ENCODE measurements at regions not wholly inside any gene's neighbourhood (a gene's known extent, or its start where the extent isn't known, plus 50 kb on each side); places are given as distances from the start of the nearest gene placed in this dataset.
A peak's percentile ranks its signal among the peaks of the same experiment; 100 is the strongest.

- TF ChIP-seq GATA2 (IDR thresholded peaks at IDR 0.05; ENCODE audit: low read depth, low read length): no peak
- TF ChIP-seq GATA3 (IDR thresholded peaks at IDR 0.05; ENCODE audit: low read depth, low read length): no peak
Measured at GRCh38 chr4:17063888-17064287, 165.4 kb upstream of the LDB2 start.

GRCh38 chr4:17060230-17060629 is 161.8 kb upstream of the LDB2 start:
- TF ChIP-seq GATA3 (IDR thresholded peaks at IDR 0.05; ENCODE audit: low read depth, low read length) (no peak), GATA2 (IDR thresholded peaks at IDR 0.05; ENCODE audit: low read depth, low read length) (no peak)

- TF ChIP-seq GATA3 (IDR thresholded peaks at IDR 0.05; ENCODE audit: low read depth, low read length): no peak
- 0 out of 2 replicates have a peak, but pooled peaks have one; percentile 34 for TF ChIP-seq GATA2 (IDR thresholded peaks at IDR 0.05; ENCODE audit: low read depth, low read length)
Measured at GRCh38 chr4:17058916-17059741, 160.7 kb upstream of the LDB2 start.

GRCh38 chr4:17058536-17058915 is 160.1 kb upstream of the LDB2 start:
- no peak for TF ChIP-seq GATA3 (IDR thresholded peaks at IDR 0.05; ENCODE audit: low read depth, low read length)
- TF ChIP-seq GATA2 (IDR thresholded peaks at IDR 0.05; ENCODE audit: low read depth, low read length): no peak

- no peak for TF ChIP-seq GATA3 (IDR thresholded peaks at IDR 0.05; ENCODE audit: low read depth, low read length)
- TF ChIP-seq GATA2 (IDR thresholded peaks at IDR 0.05; ENCODE audit: low read depth, low read length): no peak
Measured at GRCh38 chr4:17057035-17057434, 158.6 kb upstream of the LDB2 start.

- no peak for TF ChIP-seq GATA3 (IDR thresholded peaks at IDR 0.05; ENCODE audit: low read depth, low read length)
- TF ChIP-seq GATA2 (IDR thresholded peaks at IDR 0.05; ENCODE audit: low read depth, low read length): no peak
Measured at GRCh38 chr4:17055788-17056187, 157.3 kb upstream of the LDB2 start.

- TF ChIP-seq GATA2 (IDR thresholded peaks at IDR 0.05; ENCODE audit: low read depth, low read length) (no peak), GATA3 (IDR thresholded peaks at IDR 0.05; ENCODE audit: low read depth, low read length) (no peak)
Measured at GRCh38 chr4:17045866-17046265, 147.4 kb upstream of the LDB2 start.

GRCh38 chr4:17038510-17039176 is 140.2 kb upstream of the LDB2 start:
- TF ChIP-seq GATA3 (IDR thresholded peaks at IDR 0.05; ENCODE audit: low read depth, low read length): no peak
- no peak for TF ChIP-seq GATA2 (IDR thresholded peaks at IDR 0.05; ENCODE audit: low read depth, low read length)

- no peak for TF ChIP-seq GATA2 (IDR thresholded peaks at IDR 0.05; ENCODE audit: low read depth, low read length)
- TF ChIP-seq GATA3 (IDR thresholded peaks at IDR 0.05; ENCODE audit: low read depth, low read length): no peak
Measured at GRCh38 chr4:17033768-17034181, 135.3 kb upstream of the LDB2 start.

- TF ChIP-seq GATA3 (IDR thresholded peaks at IDR 0.05; ENCODE audit: low read depth, low read length): no peak
- no peak for TF ChIP-seq GATA2 (IDR thresholded peaks at IDR 0.05; ENCODE audit: low read depth, low read length)
Measured at GRCh38 chr4:17033025-17033767, 134.8 kb upstream of the LDB2 start.

- TF ChIP-seq GATA2 (IDR thresholded peaks at IDR 0.05; ENCODE audit: low read depth, low read length) (no peak), GATA3 (IDR thresholded peaks at IDR 0.05; ENCODE audit: low read depth, low read length) (no peak)
Measured at GRCh38 chr4:17030543-17030942, 132.1 kb upstream of the LDB2 start.

- TF ChIP-seq GATA2 (IDR thresholded peaks at IDR 0.05; ENCODE audit: low read depth, low read length) (no peak), GATA3 (IDR thresholded peaks at IDR 0.05; ENCODE audit: low read depth, low read length) (no peak)
Measured at GRCh38 chr4:17029964-17030363, 131.5 kb upstream of the LDB2 start.

- TF ChIP-seq GATA3 (IDR thresholded peaks at IDR 0.05; ENCODE audit: low read depth, low read length) (no peak), GATA2 (IDR thresholded peaks at IDR 0.05; ENCODE audit: low read depth, low read length) (no peak)
Measured at GRCh38 chr4:17029432-17029831, 131.0 kb upstream of the LDB2 start.

GRCh38 chr4:17027495-17027894 is 129.1 kb upstream of the LDB2 start:
- no peak for TF ChIP-seq GATA3 (IDR thresholded peaks at IDR 0.05; ENCODE audit: low read depth, low read length)
- TF ChIP-seq GATA2 (IDR thresholded peaks at IDR 0.05; ENCODE audit: low read depth, low read length): no peak
